Prostate gland (tissue), 2 donors: ENCODE measurements at regions not wholly inside any gene's neighbourhood (a gene's known extent, or its start where the extent isn't known, plus 50 kb on each side); places are given as distances from the start of the nearest gene placed in this dataset.

Experiments used
- POLR2A ChIP-seq: fragments of 450-650 bp; IDR thresholded peaks from one replicate; pipeline ENCODE4 v1.6.1; 2016; ENCODE audit warnings: antibody characterized with exemption, mild to moderate bottlenecking
- POLR2AphosphoS5 ChIP-seq: sonication (generic); formaldehyde crosslinking; IDR thresholded peaks from one replicate; pipeline ENCODE4 v1.6.1; 2017; ENCODE audit warnings: antibody characterized with exemption
- TF ChIP-seq, protein P1 (sequence below), 4 experiments: fragments of 200-600 bp in 2 of 4; fragments of 450-650 bp in 2 of 4; sonication (generic) in 2 of 4; IDR thresholded peaks; 1 replicate in 3 of 4; 2 replicates in 1 of 4; pipeline ENCODE4 v1.5.1; 2016 to 2019; ENCODE audit warnings: antibody characterized with exemption in 4 of 4, mild to moderate bottlenecking in 2 of 4, moderate library complexity in 2 of 4

DNA sequence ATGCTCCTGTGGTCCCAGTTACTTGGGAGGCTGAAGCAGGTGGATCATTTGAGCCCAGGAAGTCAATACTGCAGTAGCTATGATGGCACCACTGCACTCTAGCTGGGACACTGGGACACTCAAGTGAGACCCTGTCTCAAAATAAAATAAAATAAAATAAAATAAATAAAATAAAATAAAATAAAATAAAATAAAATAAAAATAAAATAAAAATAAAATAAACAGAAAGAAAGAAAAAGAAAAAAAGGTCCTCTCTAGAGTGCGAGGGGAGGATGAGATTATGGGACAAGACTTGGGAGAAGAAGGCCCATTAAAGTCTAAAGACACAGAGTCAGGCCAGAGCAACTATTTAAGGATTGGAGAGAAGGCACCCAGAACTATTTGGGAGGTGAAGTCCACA lies 172.5 kb downstream of the IER5 start:
- TF ChIP-seq POLR2A (no peak), POLR2AphosphoS5 (no peak)
- TF ChIP-seq, protein P1, sequence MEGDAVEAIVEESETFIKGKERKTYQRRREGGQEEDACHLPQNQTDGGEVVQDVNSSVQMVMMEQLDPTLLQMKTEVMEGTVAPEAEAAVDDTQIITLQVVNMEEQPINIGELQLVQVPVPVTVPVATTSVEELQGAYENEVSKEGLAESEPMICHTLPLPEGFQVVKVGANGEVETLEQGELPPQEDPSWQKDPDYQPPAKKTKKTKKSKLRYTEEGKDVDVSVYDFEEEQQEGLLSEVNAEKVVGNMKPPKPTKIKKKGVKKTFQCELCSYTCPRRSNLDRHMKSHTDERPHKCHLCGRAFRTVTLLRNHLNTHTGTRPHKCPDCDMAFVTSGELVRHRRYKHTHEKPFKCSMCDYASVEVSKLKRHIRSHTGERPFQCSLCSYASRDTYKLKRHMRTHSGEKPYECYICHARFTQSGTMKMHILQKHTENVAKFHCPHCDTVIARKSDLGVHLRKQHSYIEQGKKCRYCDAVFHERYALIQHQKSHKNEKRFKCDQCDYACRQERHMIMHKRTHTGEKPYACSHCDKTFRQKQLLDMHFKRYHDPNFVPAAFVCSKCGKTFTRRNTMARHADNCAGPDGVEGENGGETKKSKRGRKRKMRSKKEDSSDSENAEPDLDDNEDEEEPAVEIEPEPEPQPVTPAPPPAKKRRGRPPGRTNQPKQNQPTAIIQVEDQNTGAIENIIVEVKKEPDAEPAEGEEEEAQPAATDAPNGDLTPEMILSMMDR (IDR thresholded peaks at IDR 0.05): no peak
